ENCODE measurements at regions not wholly inside any gene's neighbourhood (a gene's known extent, or its start where the extent isn't known, plus 50 kb on each side); places are given as distances from the start of the nearest gene placed in this dataset.

DNA sequence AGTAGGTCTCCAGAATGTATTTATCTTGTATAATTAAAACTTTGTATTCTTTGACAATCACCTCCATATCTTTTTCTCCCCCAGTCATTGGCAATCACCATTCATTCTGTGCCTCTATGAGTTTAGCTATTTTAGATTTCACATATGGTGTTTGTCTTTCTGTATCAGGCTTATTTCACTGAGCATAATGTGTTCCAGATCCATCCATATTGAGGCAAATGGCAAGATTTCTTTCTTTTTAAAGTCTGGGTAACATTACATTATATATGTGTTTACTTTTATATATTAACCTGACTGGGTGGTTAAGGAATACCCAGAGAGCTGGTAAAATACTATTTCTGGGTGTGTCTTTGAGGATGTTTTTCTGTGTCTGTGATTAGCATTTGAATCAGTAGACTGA is 486.6 kb downstream of the SQOR start:
- DNase-seq: no peak

DNA sequence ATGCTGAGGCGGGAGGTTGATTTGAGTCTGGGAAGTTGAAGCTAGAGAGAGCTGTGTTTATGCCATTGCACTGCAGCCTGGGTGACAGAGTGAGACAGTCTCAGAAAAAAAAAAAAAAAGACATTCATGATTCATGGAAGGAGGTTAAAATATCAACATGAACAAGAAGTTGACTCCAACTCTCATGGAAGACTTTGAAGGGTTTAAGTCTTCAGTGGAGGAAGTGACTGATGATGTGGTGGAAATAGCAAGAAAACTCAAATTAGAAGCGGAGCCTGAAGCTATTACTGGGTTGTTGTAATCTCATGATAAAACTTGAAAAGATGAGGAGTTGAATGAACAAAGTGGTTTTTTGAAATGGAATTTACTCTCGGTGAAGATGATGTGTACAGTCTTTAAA is 491.8 kb downstream of the SQOR start:
- no peak for DNase-seq

DNA sequence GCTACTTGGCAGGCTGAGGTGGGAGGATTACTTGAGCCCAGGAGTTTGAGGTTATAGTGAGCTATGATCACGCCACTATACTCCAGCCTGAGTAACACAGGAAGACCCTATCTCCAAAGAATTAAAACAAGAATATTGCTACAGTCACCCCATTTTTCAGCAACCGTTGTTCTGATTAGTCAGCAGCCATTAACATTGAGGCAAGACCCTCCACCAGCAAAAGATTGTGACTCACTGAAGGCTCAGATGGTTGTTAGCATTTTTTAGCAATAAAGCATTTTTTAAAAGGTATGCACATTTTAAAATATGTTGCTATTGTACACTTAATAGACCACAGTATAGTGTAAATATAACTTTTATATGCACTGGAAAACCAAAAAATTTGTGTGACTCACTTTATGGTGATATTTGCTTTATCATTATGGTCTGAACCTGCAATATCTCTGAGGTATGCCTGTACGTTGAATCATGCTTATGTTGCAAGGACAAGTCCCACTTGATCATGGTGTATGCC is 492.6 kb downstream of the SQOR start:
- no peak for DNase-seq

DNA sequence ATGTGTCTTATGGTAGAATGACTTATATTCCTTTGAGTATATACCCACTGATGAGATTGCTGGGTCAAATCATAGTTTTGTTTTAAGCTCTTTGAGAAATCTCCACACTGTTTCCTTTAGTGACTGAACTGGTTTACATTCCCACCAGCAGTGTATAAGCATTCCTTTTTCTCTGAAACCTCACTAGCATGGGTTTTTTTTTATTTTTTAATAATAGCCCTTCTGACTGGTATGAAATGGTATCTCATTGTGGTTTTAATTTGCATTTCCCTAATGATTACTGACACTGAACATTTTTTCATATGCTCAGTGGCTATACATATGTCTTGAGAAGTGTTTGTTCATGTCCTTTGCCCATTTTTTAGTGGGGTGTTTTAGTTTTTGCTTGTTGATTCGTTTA is 494.3 kb downstream of the SQOR start:
- no peak for DNase-seq

DNA sequence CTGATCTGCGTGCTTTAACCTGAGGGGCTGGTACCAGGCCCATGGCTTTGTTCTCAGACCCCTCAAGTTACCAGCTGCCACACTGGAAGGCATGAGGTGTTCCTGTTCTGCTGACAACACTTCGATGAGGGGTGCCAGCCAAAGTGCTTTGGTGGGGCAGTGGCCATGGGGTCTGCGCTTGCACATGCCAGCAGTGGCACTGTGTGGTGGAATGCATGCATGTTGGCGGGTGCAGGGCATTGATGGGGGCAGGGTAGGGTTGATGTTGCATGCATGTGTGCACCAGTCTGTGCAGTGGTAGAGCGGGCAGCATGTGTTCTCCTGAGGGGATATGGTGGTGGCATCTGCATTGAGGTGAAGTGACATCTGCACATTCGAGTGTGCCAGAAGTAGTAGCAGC is 497.0 kb downstream of the SQOR start:
- no peak for DNase-seq

DNA sequence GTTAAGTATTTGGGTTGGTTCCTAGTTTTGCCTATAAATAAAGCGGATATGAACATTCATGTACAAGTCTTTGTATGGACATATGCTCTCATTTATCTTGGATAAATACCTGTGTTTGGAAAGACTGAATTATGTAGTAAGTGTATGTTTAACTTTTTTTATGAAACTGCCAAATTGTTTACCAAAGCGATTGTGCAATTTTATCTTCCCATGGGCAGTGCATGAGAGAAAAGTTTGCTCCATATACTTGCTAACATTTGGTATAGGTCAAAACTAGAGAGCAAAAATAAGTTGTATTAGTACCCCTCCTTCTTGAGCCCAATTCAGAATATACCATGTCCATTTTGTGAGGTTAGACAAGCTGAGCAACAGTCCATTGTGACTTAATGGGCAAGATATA is 502.6 kb downstream of the SQOR start:
- no peak for DNase-seq

DNA sequence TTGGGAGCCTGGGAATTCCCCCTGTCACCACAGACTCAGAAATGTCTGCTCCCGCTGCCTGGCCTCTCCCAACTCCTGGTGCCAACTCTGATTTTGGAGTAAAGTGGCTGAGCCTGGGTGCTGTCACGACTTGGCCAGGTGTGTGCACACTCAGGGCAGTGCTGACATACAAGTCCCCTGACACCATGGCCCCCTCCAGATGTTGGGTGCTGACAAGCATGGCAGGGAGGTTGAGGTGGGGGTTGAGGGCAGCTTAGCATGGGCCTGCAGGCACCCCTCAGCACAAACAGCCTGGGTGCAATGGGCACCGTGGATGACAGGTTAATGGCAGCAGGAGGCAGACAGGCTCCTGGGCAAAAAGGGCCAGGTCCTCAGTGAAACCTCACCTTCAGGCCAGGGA is 511.2 kb downstream of the SQOR start:
- no peak for DNase-seq

DNA sequence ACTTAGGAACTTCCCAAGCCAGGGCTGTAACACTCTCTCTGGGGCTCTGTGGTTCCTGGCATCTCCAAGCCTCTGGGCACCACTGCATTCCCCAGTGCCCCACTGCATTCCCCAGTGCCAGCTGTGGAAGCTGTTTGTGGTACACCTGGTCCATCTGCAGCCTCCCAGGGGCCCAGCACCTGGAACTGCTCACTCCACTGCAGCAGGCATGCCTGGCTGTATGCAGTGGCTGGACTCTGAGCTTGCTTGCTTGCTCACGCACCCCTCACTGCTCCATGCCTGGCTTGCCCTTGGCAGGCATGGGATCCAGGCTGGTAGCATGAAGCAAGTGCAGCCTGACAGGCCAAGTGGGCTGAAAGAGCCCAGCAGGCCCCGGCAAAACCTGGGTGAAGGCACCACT is 512.1 kb downstream of the SQOR start:
- no peak for DNase-seq

DNA sequence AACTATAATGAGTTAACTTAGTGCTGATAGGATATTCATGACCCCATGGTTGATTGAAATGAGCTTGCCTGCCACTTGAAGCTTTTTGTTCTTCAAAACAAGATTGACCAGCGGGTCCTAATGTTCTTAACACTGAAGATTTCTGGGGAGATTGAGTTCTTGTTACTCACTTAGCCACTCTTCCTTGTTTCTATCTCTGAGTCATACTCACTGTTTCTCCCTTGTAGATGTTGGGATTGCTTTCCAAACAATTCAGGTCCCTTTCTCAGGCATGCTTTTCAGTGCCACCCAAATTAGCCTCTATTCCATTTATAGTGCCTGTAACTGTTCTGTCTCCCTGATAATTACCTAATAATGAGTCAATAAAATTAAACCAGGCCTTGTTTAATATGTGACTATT is 517.0 kb downstream of the SQOR start:
- DNase-seq: no peak

DNA sequence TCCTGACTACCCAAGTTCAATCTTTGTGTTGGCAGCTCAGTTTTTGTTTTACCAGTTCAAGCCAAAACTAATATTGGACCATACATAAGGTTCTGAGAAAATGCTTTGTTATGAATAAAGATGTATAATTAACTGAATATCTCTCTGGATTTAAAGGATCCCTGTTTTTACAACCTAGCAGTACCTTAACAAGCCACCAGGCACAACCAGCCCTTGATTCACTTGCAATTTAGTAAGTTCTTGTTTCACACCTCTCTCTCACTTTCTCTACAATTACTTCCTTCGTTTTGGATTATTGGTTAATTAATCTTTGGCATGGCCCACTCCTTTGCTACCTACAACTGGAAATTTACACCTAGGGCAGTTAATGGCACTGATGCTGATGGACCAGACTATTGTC is 531.9 kb downstream of the SQOR start:
- no peak for DNase-seq

DNA sequence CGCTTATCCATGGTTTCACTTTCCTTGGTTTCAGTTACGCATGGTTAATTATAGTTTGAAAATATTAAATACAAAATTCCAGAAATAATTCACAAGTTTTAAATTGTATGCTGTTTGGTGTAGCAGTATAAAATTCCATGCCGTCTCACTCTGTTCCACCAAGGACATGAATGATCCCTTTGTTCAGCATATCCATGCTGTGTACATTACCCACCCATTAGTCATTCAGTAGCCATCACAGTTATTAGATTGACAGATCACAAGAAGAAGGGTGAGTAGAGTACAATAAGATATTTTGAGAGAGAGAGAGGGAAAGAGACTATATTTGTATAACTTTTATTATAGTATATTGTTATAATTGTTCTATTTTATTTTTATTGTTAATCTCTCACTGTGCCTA is 535.5 kb downstream of the SQOR start:
- DNase-seq: no peak

DNA sequence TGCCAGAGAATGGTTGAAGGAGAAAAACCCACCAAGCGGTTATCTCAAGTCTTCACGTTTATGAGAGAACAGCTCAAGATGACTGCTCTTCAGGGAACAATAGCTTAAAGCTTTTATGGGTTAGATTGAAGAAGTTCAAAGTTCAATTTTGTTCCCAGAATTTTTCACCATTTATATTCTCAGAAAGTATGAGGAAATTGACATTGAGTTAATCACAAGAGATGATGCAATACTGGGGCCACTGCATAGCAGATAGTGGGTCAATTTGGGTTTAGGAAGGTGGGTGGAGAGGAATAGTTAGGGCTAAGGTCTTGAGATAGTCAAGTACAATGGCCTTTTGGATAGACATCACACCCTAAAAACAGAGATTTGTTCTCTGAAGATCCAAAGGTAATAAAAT is 539.3 kb downstream of the SQOR start:
- DNase-seq: no peak

DNA sequence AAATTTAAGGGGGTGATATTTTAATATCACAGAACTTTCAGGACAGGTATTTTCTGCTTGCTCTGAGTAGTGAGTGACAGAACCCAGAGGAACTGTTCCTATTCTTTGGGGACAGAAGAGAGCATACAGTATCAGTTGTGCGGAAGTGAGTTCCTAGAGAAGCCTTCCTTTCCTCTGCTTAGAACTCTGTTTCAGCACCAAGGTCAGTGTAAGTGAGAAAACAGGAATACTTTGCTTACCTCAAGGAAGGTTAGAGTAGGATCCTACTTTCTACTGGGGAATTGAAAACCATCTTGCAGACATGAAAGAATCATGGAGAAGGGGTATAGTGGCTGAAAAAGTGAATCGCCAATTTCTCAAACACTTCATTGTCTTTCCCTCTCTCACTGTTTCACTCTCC is 542.4 kb downstream of the SQOR start:
- DNase-seq: no peak

DNA sequence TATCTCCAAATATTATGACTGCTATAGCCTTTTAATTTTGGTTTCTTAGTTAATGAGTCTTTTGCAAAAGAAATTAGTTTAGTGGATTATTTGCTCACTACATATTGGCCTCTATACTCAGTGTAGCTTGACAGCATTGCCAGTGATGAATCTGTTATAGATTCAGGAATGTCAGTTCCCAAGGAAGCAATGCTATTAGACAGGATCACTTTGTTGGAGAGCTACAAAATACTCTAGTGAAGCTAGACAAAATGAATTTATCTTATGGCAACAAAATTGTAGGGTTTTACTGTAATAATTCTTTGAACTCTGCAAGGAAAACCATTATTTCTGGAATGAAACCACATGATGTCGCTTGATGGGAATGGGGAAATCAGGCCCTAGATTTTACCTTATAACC is 543.3 kb downstream of the SQOR start:
- DNase-seq: no peak

DNA sequence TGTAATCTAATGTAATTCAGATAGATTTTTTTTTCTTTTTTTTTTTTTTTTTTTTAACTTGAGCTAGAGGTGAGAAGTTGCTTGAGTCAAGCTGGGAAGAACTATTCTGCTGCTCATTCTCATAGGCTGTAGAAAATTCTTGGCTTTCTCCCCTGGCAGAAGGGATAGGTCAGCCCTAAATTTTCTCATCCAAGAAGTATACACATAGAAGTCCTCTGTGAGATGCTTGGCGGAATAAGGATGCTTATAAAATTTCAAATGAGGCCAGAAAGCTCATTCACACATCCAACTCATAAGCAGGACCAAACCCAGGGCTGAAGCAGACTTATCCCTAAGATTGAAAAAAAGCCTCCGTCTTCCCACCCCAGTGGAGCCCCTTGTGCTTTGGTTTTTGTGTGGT is 572.5 kb downstream of the SQOR start:
- DNase-seq: no peak

DNA sequence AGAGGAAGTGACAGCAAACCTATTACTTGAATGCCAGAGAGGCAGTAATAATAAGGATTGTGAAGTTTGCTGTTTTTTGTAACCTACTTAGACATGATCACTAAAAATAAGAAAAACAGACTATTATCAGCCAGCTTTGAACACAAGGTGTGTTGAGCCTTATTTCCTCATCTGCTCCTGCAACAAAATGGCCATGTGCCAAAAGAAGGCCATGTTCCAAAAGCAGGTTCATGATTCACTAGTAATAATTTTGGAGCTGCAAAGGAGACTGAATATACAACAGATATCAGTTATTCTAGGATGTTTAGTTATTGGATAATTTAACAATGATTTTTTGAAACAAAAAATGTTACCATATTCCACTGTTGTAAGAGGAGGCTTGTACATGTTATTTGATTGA is 578.7 kb downstream of the SQOR start:
- no peak for DNase-seq

DNA sequence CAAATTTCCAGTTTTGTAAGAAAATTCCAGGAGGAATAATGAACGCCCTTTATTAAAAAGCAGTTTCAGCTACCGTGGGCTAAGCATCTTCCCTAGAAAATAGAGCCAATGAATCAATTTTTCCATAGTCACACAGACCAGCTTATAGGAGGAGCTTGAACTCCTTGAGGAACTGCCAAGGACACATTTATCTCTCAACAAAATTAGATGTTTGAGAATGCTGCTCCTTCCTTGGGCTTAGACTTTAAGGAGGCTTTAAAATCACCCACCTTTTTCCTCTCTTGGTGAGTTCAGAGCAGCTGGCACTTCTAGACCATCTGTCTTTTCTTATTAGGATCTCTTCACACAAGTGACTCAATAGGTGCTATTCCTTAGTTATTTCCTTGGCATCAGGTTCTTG is 588.0 kb downstream of the SQOR start:
- DNase-seq: no peak

DNA sequence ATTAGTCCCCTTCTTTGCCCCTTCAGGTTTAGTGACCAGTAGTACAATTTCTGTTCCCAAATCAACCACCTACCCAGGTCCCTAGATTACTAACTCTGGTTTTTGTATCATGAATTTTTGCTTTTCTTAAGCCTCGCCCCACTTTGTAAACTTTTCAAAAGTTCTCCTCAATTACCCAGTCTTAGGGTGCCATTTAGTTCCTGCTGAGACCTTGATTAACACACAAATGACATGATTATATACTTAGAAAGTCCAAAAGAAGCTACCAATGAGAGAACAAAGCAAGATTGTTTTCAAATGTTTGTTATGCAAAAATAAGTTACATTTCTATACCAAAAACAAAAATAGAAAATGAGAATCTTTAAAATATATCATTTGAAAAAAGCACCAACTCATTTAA is 594.4 kb downstream of the SQOR start:
- DNase-seq: no peak

DNA sequence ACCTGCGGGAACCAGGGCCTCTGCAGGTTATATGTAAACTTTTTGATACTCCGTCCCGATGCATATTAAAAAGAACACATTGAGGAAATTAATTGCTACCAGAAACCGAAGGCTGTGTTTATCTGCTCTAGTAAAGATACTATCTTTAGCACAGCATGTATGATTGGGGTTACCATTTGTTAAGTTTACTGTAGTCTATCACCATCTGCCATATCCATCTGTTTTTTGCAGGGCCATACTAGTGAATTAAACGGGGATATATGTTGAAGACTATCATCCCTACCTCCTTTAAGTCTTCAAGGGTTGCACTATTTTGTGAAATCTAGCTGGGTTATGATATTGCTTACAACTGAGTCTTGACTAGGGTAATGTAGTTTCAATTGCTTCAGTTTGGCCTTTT is 597.0 kb downstream of the SQOR start:
- no peak for DNase-seq

DNA sequence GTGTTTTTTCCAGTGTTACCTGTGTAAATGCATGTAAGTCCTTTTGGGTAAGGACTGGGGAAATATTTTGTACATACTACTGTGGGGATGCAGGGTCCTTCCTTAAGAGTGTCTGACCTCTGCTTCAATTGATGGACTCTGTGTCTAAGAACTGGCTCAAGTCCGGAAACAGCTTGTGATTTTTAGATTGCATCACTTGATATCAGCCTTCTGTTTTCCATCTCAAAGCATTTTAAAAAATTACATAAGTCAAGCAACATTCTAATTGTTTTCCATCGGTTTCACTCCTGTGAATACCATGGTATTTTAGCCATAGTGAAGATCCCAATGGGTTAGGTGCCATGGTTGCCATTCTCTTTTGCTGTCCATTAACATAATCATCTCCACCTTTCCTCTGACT is 597.6 kb downstream of the SQOR start:
- DNase-seq: no peak

DNA sequence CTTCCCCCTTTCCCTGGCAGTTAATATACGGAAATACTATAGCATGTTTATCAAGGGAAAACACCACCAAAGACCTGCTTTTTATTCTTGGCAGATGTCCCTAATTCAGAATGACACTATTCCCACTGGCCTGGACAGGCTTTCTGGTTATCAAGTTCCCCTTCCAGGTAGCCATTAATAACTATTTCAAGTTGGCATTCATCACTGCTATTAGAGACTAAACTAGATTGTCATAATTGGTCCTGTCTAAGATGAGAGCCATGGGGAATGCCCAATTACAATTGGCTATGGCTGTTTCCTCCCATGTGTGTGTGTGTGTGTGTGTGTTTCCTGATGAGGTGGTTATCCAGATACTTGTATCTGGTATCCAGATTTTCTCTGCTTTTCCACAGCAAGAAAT is 608.1 kb downstream of the SQOR start:
- no peak for DNase-seq

DNA sequence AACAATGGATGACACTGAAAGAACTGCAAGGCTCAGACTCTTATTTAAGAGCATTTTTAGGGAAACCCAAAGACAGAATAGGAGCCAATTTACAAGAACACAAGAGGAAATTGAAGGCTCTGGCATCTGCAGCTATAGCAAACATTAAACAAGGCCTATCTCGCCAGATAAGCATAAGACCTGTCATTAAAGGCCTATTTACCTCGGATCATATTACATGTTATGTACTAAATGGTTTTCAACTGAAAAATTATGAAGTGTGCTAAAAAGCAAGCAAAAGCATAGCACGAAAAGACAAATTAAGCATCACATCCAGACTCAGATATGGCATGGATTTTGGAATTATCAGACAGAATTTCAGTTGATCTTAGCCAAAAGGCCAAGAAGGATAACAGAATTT is 617.1 kb downstream of the SQOR start:
- DNase-seq: no peak

DNA sequence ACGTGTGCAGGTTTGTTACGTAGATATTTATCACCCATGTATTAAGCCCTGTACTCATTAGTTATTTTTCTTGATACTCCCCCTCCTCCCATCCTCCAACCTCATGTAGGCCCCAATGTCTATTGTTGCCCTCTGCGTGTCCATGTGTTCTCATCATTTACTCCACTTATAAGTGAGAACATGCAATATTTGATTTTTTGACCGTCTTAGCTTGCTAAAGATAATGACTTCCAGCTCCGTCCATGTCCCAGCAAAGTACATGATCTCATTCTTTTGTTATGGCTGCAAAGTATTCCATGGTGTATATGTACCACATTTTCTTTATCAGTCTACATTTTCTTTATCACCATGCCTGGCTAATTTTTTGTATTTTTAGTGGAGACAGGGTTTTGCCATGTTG is 623.2 kb downstream of the SQOR start:
- DNase-seq: no peak

DNA sequence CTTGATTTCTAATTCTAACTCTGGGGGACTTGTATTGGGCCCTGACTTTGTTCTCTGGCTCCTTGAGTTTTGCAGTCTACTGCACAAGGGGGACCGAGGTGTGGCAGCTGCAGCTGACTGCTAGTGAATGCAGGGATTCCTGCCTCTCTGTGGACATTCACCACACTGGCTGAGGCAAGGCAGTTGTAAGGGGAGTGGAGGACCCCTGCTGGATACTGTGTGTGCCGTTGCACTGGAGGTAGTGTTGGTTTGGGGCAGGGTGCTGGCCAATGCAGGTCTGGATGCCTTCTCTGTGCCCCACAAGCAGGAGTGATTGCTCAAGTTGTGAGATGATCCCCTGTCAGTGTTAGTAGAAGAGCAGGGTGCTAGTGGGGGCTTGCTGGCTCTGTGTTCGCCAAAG is 626.1 kb downstream of the SQOR start:
- no peak for DNase-seq

DNA sequence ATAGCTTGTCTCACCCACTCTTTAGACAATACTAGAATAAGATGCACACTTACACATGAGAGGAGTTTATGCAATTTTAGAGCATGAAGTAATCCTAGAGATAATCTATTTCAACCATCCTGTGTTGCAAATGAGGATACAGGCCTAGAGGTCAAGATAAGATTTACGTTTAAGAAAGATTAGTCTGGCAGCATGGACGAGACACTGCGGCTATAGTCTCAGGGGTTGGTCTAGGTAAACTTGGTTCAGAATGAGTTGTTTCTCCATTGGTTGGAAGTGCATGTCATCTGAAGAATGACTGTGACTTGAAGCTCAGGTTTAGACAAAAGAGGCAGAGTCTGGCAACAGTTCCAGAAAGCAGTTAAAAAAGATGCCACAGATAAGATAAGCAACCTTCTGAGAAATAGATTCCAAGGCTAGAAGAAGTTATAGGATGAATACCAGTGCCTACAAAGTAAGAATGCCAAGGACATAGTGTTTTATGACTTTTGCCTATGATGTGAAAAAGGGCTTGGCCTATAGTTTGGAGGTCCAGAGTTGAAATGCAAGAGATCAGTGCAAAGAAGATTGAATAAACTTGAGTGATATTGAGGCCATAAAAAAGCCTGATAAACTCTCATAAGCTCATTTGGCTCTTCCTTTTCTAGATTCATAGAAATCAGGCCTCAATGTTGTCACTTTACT is 631.0 kb downstream of the SQOR start:
- no peak for DNase-seq

DNA sequence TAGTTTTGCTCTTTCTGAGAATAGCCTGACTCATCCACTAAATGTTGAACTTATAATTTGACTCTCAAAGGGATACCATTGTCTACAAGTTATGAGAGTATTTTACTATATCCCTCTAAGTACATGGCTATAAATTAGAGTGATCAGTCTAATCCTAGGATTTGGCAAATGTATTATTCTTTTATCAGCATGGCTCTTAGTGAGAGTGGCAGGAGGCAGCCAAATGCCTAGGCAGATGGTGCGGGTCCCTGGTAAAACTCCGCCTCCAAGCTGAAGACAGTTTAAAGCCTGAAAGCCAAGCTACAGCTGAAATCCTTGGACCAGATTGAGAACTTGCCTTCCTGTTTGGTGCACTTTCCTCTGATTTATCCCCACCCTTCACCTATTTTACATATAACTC is 631.8 kb downstream of the SQOR start:
- no peak for DNase-seq
